Bronchial epithelial cell (primary cell): ENCODE measurements at regions not wholly inside any gene's neighbourhood (a gene's known extent, or its start where the extent isn't known, plus 50 kb on each side); places are given as distances from the start of the nearest gene placed in this dataset.

Experiments
- DNase-seq: peaks from one replicate; pipeline ENCODE4 v3.0.0-alpha.2; 2010; ENCODE audit warnings: low read depth
- FAIRE-seq: peaks from 2 replicates; lab custom pipeline; 2011; peaks lifted over from hg19 to GRCh38; lab: Jason Lieb, UNC
- H3K27me3 ChIP-seq: 2 replicates; pipeline ENCODE4 v1.5.1; 2011; ENCODE audit warnings: low read length; ENCODE audit not compliant: control insufficient read depth, insufficient read depth
- H3K36me3 ChIP-seq: 2 replicates; pipeline ENCODE4 v1.5.1; 2011; ENCODE audit warnings: low read length; ENCODE audit not compliant: control insufficient read depth, insufficient read depth
- H3K4me3 ChIP-seq: 2 replicates; pipeline ENCODE4 v1.5.1; 2011; ENCODE audit warnings: mild to moderate bottlenecking, low read depth, low read length, control low read depth
- CTCF ChIP-seq: IDR thresholded peaks from 2 replicates; pipeline ENCODE4 v1.5.1; 2011; ENCODE audit warnings: mild to moderate bottlenecking, moderate library complexity, low read length, control low read depth, inconsistent platforms; ENCODE audit not compliant: insufficient read depth, severe bottlenecking

GRCh38 chr5:86735370-86735769 lies 117.6 kb downstream of the COX7C start:
- no peak for TF ChIP-seq CTCF
- Histone ChIP-seq H3K4me3 (no peak overlapping the region), H3K27me3 (no peaks in the 10 kb centered on the region), H3K36me3 (no peaks in the 10 kb centered on the region)
- FAIRE-seq (no peak), DNase-seq (no peak)

GRCh38 chr5:86737579-86737978 lies 119.8 kb downstream of the COX7C start:
- TF ChIP-seq CTCF: no peak
- no peaks in the 10 kb centered on the region for H3K27me3 ChIP-seq
- no peak overlapping the region for H3K4me3 ChIP-seq
- H3K36me3 ChIP-seq: no peaks in the 10 kb centered on the region
- FAIRE-seq (no peak), DNase-seq (no peak)

GRCh38 chr5:86748538-86749105 lies 130.9 kb downstream of the COX7C start:
- Histone ChIP-seq H3K36me3 (no peaks in the 10 kb centered on the region), H3K27me3 (no peaks in the 10 kb centered on the region), H3K4me3 (no peak overlapping the region)
- TF ChIP-seq CTCF: no peak
- peak; percentile 41 for DNase-seq
- FAIRE-seq: peak; percentile 83

GRCh38 chr5:86749841-86750240 lies 132.1 kb downstream of the COX7C start:
- FAIRE-seq: no peak
- Histone ChIP-seq H3K36me3 (no peaks in the 10 kb centered on the region), H3K27me3 (no peaks in the 10 kb centered on the region), H3K4me3 (no peak overlapping the region)
- DNase-seq: peak; percentile 34
- TF ChIP-seq CTCF: no peak

- no peak for TF ChIP-seq CTCF
Measured at GRCh38 chr5:86756839-86757238, 139.1 kb downstream of the COX7C start.

GRCh38 chr5:86757824-86758223 lies 140.1 kb downstream of the COX7C start:
- Histone ChIP-seq H3K27me3 (no peaks in the 10 kb centered on the region), H3K4me3 (no peak overlapping the region), H3K36me3 (no peaks in the 10 kb centered on the region)
- DNase-seq (peak; percentile 11), FAIRE-seq (no peak)
- no peak for TF ChIP-seq CTCF

More at GRCh38 chr5:86756839-86757238, 139.1 kb downstream of the COX7C start:
- no peaks in the 10 kb centered on the region for H3K36me3 ChIP-seq
- H3K27me3 ChIP-seq: no peaks in the 10 kb centered on the region
- FAIRE-seq: no peak
- no peak for DNase-seq
- no peak overlapping the region for H3K4me3 ChIP-seq
